Spleen (tissue), 11 donors: ENCODE measurements at regions not wholly inside any gene's neighbourhood (a gene's known extent, or its start where the extent isn't known, plus 50 kb on each side); places are given as distances from the start of the nearest gene placed in this dataset.

ENCODE experiments used
- DNase-seq: peaks from one replicate; pipeline ENCODE4 v3.0.0-alpha.2; 2020
- H3K27ac ChIP-seq, 8 donors: fragments of 200-600 bp; sonication (generic) in 7 of 8; 1 replicate in 4 of 8; 2 replicates in 4 of 8; pipeline versions ENCODE4 v1.5.0 to v1.8.0; 2016 to 2021; ENCODE audit warnings: inconsistent platforms in 4 of 8, mild to moderate bottlenecking in 4 of 8, moderate library complexity in 1 of 8
- H3K27me3 ChIP-seq, 7 donors: fragments of 200-600 bp; sonication (generic) in 6 of 7; replicated peaks in 1 of 7; 1 replicate in 4 of 7; 2 replicates in 3 of 7; pipeline versions ENCODE4 v1.5.0 to v1.8.0; 2016 to 2021; ENCODE audit warnings: inconsistent platforms in 3 of 7, mild to moderate bottlenecking in 1 of 7
- H3K36me3 ChIP-seq, 6 donors: fragments of 200-600 bp; sonication (generic) in 5 of 6; 1 replicate in 4 of 6; 2 replicates in 2 of 6; pipeline versions ENCODE4 v1.5.0 to v1.8.0; 2016 to 2021; ENCODE audit warnings: inconsistent platforms in 2 of 6
- H3K4me1 ChIP-seq, 6 donors: fragments of 200-600 bp; sonication (generic) in 5 of 6; 1 replicate in 3 of 6; 2 replicates in 3 of 6; pipeline versions ENCODE4 v1.5.0 to v1.8.0; 2016 to 2021; ENCODE audit warnings: inconsistent platforms in 3 of 6
- H3K4me3 ChIP-seq, 8 donors: fragments of 200-600 bp; sonication (generic) in 7 of 8; 1 replicate in 4 of 8; 2 replicates in 4 of 8; pipeline versions ENCODE4 v1.5.0 to v1.8.0; 2016 to 2021; ENCODE audit warnings: inconsistent platforms in 4 of 8, mild to moderate bottlenecking in 4 of 8, moderate library complexity in 2 of 8
- H3K9me3 ChIP-seq, 8 donors: fragments of 200-600 bp; sonication (generic) in 7 of 8; 1 replicate in 4 of 8; 2 replicates in 4 of 8; pipeline versions ENCODE4 v1.5.0 to v1.8.0; 2016 to 2021; ENCODE audit warnings: inconsistent platforms in 4 of 8
- POLR2A ChIP-seq, 3 donors: fragments of 450-650 bp; IDR thresholded peaks; one replicate each; pipeline ENCODE4 v1.5.1; 2017; ENCODE audit warnings: antibody characterized with exemption in 3 of 3, mild to moderate bottlenecking in 1 of 3
- POLR2AphosphoS5 ChIP-seq, 3 donors: sonication (generic); formaldehyde crosslinking; IDR thresholded peaks; one replicate each; pipeline ENCODE4 v1.5.1; 2017; ENCODE audit warnings: antibody characterized with exemption in 3 of 3
- WGBS, 5 donors: extraction: QIAGEN DNeasy Blood & Tissue Kit in 3 of 5; methylation state at CpG; one replicate each; pipeline versions ENCODE4 v1.1.5 to v1.1.7; 2013 to 2018; 5-methylcytosine and 5-hydroxymethylcytosine counted together
- intact Hi-C: fragments of 100-400 bp; cut with DNase I; formaldehyde crosslinking; loops from one replicate; pipeline ENCODE4 v1.15.0; 2023; ENCODE audit warnings: low total_unique reads
- TF ChIP-seq, protein P1 (sequence below), 11 experiments: fragments of 200-600 bp in 7 of 11; fragments of 450-650 bp in 4 of 11; sonication (generic) in 4 of 11; IDR thresholded peaks in 8 of 11; conservative IDR thresholded peaks in 3 of 11; 1 replicate in 7 of 11; 2 replicates in 4 of 11; pipeline versions ENCODE4 v1.4.0 to v1.8.0; 2016 to 2021; ENCODE audit warnings: antibody characterized with exemption in 11 of 11, inconsistent platforms in 4 of 11, mild to moderate bottlenecking in 1 of 11
- donor health status: healthy with polysubstance abuse.
- donor health status: DM: no; HTN: no; CAD: no; lungs with moderate emphysema.
- donor health status: DM: no; HTN: no; CAD: no.
- donor health status: Bipolar disorder and iron deficiency.
- donor health status: healthy.
- donor health status: DM: no; HTN: no; CAD: no.
- donor health status: DM: yes; HTN: yes; CAD: no.

DNA sequence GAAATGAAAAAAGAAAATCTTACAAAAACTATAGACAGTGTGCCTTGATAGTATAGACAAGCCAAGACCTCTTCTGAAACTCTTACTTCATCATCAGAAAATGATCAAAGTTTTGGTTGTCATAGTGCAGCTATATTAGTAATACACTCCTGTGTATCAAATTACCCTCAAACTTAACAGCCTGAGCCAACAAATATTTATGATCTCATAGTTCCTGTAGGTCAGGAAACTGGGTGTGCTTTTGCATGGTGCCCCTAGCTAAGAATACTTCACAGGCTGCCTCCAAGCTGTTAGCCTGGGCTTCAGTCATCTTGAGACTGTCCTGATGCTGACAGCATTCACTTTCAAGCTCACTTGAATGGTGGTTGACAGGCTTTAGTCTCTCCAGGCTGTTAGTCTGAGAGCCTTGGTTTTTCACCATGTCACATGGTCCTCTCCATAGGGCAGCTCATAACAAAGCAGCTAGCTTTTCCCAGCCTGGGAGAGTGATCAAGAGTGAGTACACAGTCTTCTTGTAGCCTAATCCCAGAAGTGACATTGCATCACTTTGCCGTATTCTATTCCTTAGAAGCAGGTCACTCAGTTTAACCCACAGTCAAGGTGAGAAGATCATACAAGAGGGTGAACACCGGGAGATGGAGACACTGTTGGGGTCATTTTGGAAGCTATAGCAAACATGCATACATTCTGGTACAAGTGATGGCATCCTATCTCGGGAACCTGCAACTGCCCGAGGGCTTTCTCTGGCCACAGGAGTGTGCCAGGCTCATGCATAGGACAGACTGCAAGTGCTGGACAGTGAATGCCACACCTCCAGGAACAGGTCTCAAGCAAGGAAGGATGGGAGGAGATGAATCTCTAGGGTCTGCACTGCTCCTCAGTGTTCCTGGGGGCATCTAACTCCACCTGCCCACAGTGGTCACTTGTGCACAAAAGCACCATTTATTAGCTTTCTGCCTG is 173.4 kb upstream of the CADPS start:
- no peak overlapping the region for H3K27ac ChIP-seq
- H3K4me1 ChIP-seq: no peaks in the 10 kb centered on the region
- H3K9me3 ChIP-seq: peaks cover 0 to 7% (median 0%) of the 10 kb centered on the region in 8 donors
- no peak for DNase-seq
- no peaks in the 10 kb centered on the region for H3K27me3 ChIP-seq
- WGBS, 5 donors: 86 to 90% (median 90%) methylated on average over 4 of the region's 4 CpGs
- no peaks in the 10 kb centered on the region for H3K36me3 ChIP-seq
- TF ChIP-seq POLR2A (IDR thresholded peaks at IDR 0.05): no peak
- TF ChIP-seq, protein P1, sequence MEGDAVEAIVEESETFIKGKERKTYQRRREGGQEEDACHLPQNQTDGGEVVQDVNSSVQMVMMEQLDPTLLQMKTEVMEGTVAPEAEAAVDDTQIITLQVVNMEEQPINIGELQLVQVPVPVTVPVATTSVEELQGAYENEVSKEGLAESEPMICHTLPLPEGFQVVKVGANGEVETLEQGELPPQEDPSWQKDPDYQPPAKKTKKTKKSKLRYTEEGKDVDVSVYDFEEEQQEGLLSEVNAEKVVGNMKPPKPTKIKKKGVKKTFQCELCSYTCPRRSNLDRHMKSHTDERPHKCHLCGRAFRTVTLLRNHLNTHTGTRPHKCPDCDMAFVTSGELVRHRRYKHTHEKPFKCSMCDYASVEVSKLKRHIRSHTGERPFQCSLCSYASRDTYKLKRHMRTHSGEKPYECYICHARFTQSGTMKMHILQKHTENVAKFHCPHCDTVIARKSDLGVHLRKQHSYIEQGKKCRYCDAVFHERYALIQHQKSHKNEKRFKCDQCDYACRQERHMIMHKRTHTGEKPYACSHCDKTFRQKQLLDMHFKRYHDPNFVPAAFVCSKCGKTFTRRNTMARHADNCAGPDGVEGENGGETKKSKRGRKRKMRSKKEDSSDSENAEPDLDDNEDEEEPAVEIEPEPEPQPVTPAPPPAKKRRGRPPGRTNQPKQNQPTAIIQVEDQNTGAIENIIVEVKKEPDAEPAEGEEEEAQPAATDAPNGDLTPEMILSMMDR (IDR thresholded peaks at IDR 0.05 in 8 of 11, conservative IDR thresholded peaks at IDR 0.05 in 3 of 11): no peak
- TF ChIP-seq POLR2AphosphoS5 (IDR thresholded peaks at IDR 0.05): no peak
- H3K4me3 ChIP-seq: no peak overlapping the region
- intact Hi-C loops: no loop called here

GRCh38 chr3:63050548-63051177 is 175.4 kb upstream of the CADPS start:
- H3K4me1 ChIP-seq: no peaks in the 10 kb centered on the region
- H3K27ac ChIP-seq: no peak overlapping the region
- intact Hi-C loops: no loop called here
- H3K36me3 ChIP-seq: no peaks in the 10 kb centered on the region
- H3K9me3 ChIP-seq: no peaks in the 10 kb centered on the region
- H3K27me3 ChIP-seq: no peaks in the 10 kb centered on the region
- 64 to 76% (median 71%) methylated on average over 8 of the region's 8 CpGs for WGBS, 5 donors
- TF ChIP-seq POLR2AphosphoS5 (IDR thresholded peaks at IDR 0.05) (no peak), POLR2A (IDR thresholded peaks at IDR 0.05) (no peak)
- TF ChIP-seq, protein P1 (IDR thresholded peaks at IDR 0.05 in 8 of 11, conservative IDR thresholded peaks at IDR 0.05 in 3 of 11): no peak
- no peak overlapping the region for H3K4me3 ChIP-seq
- no peak for DNase-seq

GRCh38 chr3:63051920-63052319 is 176.7 kb upstream of the CADPS start:
- 36 to 48% (median 47%) methylated on average over 5 of the region's 5 CpGs for WGBS, 5 donors
- intact Hi-C loops: no loop called here
- H3K9me3 ChIP-seq: no peaks in the 10 kb centered on the region
- H3K27me3 ChIP-seq: no peaks in the 10 kb centered on the region
- H3K36me3 ChIP-seq: no peaks in the 10 kb centered on the region
- TF ChIP-seq POLR2A (IDR thresholded peaks at IDR 0.05) (no peak), POLR2AphosphoS5 (IDR thresholded peaks at IDR 0.05) (no peak)
- TF ChIP-seq, protein P1 (IDR thresholded peaks at IDR 0.05 in 8 of 11, conservative IDR thresholded peaks at IDR 0.05 in 3 of 11): no peak
- no peak overlapping the region for H3K4me3 ChIP-seq
- H3K4me1 ChIP-seq: no peaks in the 10 kb centered on the region
- no peak overlapping the region for H3K27ac ChIP-seq
- DNase-seq: no peak

DNA sequence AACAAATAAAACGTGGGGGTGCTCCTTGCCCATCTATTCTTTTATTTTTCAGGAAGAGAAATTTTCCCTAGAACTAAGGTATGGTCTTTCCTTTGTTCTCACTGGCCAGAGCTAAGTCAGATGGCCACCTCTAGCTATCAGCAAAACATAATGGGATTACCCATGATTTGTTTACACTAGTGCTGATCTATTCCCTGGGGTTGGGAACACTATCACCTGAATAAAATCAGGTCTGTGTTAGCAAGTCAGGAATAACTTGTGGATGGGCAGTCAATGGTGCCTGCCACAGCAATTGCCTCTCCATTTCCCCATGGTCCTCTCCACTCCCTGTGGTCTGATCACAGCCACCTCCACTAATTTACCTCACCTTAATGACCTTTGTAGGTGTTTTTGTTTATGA is 181.7 kb upstream of the CADPS start:
- no peak for TF ChIP-seq POLR2A (IDR thresholded peaks at IDR 0.05)
- no peak for TF ChIP-seq POLR2AphosphoS5 (IDR thresholded peaks at IDR 0.05)
- TF ChIP-seq, protein P1 (IDR thresholded peaks at IDR 0.05 in 8 of 11, conservative IDR thresholded peaks at IDR 0.05 in 3 of 11): no peak
- Histone ChIP-seq H3K27ac (no peak overlapping the region), H3K4me1 (no peaks in the 10 kb centered on the region), H3K4me3 (no peak overlapping the region), H3K36me3 (no peaks in the 10 kb centered on the region), H3K27me3 (no peaks in the 10 kb centered on the region), H3K9me3 (no peaks in the 10 kb centered on the region)
- intact Hi-C loops: no loop called here
- DNase-seq: no peak
- 2 to 17% (median 8%) methylated on average over 1 of the region's 1 CpG for WGBS, 5 donors
